Ishikawa (cell line): ENCODE measurements at regions not wholly inside any gene's neighbourhood (a gene's known extent, or its start where the extent isn't known, plus 50 kb on each side); places are given as distances from the start of the nearest gene placed in this dataset.

Experiments
- CEBPB ChIP-seq: IDR thresholded peaks from 2 replicates; pipeline ENCODE4 v1.6.1; 2012
- CREB1 ChIP-seq: IDR thresholded peaks from 2 replicates; pipeline ENCODE4 v1.6.1; 2012; ENCODE audit warnings: low read depth
- EGR1 ChIP-seq: IDR thresholded peaks from 2 replicates; pipeline ENCODE4 v1.6.1; 2012
- EP300 ChIP-seq: IDR thresholded peaks from 2 replicates; pipeline ENCODE4 v1.6.1; 2012; ENCODE audit warnings: borderline replicate concordance
- FOXM1 ChIP-seq: IDR thresholded peaks from 2 replicates; pipeline ENCODE4 v1.6.1; 2012; ENCODE audit warnings: low read depth, borderline replicate concordance
- NFIC ChIP-seq: IDR thresholded peaks from 2 replicates; pipeline ENCODE4 v1.6.1; 2012
- RAD21 ChIP-seq: IDR thresholded peaks from 2 replicates; pipeline ENCODE4 v1.6.1; 2012; ENCODE audit warnings: low read depth
- TAF1 ChIP-seq: IDR thresholded peaks from 2 replicates; pipeline ENCODE4 v1.6.1; 2012; ENCODE audit warnings: low read depth, mild to moderate bottlenecking
- TCF12 ChIP-seq: IDR thresholded peaks from 2 replicates; pipeline ENCODE4 v1.6.1; 2012; ENCODE audit warnings: low read depth
- TEAD4 ChIP-seq: IDR thresholded peaks from 2 replicates; pipeline ENCODE4 v1.6.1; 2012
- YY1 ChIP-seq: IDR thresholded peaks from 2 replicates; pipeline ENCODE4 v1.6.1; 2012; ENCODE audit warnings: low read depth
- ZBTB7A ChIP-seq: IDR thresholded peaks from 2 replicates; pipeline ENCODE4 v1.6.1; 2012; ENCODE audit warnings: low read depth
- TF ChIP-seq, protein P1 (sequence below): IDR thresholded peaks from 2 replicates; pipeline ENCODE4 v1.6.1; 2012; ENCODE audit warnings: low read depth, mild to moderate bottlenecking
- TF ChIP-seq, protein P2 (sequence below): IDR thresholded peaks from 2 replicates; pipeline ENCODE4 v1.6.1; 2012
- TF ChIP-seq, protein P3 (sequence below): IDR thresholded peaks from 2 replicates; pipeline ENCODE4 v1.6.1; 2012

DNA sequence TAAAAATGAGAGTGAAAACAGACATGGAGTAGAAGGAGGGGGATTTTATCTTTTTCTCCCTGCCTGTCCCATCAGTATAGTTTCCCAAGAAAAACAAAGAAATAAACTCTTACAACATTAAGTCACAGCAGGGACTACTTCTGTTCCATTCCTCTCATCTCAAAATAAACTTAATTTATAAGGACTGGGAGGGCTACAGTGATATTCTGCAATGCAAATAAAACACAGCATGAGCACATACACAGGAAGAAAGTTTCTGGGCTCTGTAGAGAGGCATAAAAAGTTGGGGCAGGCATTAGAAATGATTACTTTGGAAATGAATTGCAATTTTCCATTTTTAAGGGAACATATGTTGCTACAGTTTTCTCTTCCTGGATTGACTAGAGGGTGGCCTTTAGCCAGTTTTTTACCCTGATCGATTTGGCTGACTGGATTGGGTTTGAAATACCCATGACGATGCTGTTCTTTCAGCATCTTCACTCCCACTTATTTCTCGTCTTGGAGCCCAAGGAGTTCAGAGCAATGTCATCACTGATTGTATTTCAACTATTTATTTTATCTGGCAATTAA is 157.1 kb downstream of the ACTR3 start:
- TF ChIP-seq YY1 (no peak), TCF12 (no peak), EP300 (no peak), EGR1 (no peak), TAF1 (no peak), FOXM1 (no peak), NFIC (no peak), CREB1 (no peak), CEBPB (no peak), ZBTB7A (no peak), TEAD4 (no peak), RAD21 (no peak)
- TF ChIP-seq, protein P1, sequence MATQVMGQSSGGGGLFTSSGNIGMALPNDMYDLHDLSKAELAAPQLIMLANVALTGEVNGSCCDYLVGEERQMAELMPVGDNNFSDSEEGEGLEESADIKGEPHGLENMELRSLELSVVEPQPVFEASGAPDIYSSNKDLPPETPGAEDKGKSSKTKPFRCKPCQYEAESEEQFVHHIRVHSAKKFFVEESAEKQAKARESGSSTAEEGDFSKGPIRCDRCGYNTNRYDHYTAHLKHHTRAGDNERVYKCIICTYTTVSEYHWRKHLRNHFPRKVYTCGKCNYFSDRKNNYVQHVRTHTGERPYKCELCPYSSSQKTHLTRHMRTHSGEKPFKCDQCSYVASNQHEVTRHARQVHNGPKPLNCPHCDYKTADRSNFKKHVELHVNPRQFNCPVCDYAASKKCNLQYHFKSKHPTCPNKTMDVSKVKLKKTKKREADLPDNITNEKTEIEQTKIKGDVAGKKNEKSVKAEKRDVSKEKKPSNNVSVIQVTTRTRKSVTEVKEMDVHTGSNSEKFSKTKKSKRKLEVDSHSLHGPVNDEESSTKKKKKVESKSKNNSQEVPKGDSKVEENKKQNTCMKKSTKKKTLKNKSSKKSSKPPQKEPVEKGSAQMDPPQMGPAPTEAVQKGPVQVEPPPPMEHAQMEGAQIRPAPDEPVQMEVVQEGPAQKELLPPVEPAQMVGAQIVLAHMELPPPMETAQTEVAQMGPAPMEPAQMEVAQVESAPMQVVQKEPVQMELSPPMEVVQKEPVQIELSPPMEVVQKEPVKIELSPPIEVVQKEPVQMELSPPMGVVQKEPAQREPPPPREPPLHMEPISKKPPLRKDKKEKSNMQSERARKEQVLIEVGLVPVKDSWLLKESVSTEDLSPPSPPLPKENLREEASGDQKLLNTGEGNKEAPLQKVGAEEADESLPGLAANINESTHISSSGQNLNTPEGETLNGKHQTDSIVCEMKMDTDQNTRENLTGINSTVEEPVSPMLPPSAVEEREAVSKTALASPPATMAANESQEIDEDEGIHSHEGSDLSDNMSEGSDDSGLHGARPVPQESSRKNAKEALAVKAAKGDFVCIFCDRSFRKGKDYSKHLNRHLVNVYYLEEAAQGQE: no peak
- TF ChIP-seq, protein P2, sequence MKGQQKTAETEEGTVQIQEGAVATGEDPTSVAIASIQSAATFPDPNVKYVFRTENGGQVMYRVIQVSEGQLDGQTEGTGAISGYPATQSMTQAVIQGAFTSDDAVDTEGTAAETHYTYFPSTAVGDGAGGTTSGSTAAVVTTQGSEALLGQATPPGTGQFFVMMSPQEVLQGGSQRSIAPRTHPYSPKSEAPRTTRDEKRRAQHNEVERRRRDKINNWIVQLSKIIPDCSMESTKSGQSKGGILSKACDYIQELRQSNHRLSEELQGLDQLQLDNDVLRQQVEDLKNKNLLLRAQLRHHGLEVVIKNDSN: no peak
- TF ChIP-seq, protein P3, sequence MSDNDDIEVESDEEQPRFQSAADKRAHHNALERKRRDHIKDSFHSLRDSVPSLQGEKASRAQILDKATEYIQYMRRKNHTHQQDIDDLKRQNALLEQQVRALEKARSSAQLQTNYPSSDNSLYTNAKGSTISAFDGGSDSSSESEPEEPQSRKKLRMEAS: no peak

DNA sequence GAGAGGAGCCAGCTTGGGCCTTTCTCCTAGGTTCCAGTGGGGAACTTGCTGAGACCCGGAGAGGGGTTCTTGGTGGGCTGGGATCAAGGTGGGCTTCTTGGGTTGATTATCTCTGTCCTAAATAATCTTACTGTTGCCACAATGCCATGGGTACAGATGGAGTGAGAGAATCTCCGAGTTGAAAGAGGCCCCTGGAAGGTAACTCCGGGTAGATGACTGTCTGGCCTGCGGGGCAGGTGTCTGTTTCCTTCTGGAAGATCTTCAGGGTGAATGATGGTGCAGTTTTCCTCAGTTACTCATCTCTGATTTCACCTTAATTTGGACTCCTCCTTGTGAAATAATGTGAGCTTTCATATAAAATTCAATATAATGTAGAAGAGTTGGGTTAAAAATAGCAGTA is 159.4 kb downstream of the ACTR3 start:
- no peak for TF ChIP-seq CEBPB

DNA sequence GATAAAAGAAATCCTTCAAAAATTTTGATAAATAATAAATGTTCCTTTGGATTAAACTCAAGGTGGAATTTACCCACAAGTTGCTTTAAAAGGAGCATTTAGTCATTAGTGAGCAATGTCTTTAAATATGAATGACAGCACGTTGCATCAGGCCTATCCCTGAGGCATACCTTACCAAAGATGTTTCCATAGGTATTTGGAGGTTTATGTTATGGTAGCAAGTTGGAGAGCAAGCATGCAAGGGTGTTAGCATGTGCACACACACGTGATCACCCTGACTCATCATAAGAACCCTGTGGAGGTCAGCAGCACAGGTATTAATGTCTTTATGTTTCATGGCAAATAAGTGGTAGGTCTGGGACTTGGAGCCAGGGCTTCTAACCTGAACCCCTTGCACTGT is 159.9 kb downstream of the ACTR3 start:
- TF ChIP-seq, protein P1: no peak
- TF ChIP-seq RAD21 (no peak), FOXM1 (no peak)

DNA sequence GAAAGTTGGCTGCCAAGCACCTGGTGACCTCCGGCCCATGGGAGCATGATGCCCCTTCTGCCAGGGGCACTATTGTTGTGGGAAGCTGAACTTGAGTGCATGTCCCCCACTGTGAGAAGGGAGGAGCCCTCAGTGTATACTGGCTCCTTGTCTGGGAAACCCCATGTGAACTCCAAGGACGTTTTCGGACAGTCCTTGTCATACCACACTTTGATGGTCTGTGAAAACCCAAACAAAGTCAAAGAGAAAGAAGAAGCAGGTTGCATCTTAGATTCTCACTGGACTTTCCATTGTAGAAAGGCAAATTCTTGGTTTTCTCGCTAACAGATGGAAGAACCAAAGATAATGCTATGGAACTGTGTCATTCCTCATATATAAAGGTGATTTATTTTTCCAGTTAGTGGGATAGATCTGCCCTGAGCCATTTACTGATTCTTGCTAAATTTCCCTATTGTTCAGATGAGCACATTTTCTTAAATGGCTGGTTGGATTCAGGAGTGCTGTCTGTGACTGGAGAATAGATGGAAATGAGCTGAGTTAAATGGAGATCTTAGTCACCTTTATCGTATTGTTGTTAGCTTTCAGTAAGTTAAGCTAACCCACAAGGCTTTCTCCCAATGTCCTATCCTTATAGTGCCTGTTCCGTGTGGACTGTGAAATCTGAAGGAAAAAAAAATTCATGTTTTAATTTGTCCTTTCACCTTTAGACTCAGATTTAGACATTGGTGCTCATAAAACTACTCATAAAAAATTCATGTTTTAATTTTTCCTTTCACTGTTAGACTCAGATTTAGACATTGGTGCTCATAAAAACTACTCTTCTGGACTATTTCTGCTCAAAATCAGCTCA is 166.6 kb downstream of the ACTR3 start:
- no peak for TF ChIP-seq YY1
- TF ChIP-seq, protein P3: no peak
- TF ChIP-seq, protein P1: no peak
- TF ChIP-seq CEBPB: no peak
- no peak for TF ChIP-seq RAD21
- no peak for TF ChIP-seq TEAD4
- TF ChIP-seq TAF1: no peak
- TF ChIP-seq EP300: no peak
- TF ChIP-seq FOXM1: no peak
- TF ChIP-seq EGR1: no peak
- TF ChIP-seq ZBTB7A: no peak
- TF ChIP-seq, protein P2: no peak
- no peak for TF ChIP-seq NFIC
- TF ChIP-seq CREB1: no peak
- no peak for TF ChIP-seq TCF12

DNA sequence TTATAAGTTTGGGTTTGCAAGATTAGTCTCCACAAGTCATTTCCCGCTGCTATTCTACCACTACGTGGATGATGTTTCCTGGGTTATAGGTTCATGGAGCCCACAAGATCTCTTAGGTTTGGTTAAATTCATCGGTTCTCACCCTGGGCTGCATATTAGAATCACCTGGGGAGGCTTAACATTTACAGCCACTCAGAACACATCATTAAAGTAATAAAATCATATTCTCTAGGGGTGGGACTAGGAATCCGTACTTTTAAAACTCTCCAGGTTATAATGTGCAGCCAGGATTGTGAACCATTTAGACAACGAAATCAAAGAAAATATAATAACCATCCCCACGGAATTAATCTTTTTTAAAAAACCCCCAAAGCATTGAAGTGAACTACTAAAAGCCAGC is 167.7 kb downstream of the ACTR3 start:
- TF ChIP-seq EGR1: no peak
- no peak for TF ChIP-seq CREB1
